Stomach (tissue), 8 donors: ENCODE measurements at regions not wholly inside any gene's neighbourhood (a gene's known extent, or its start where the extent isn't known, plus 50 kb on each side); places are given as distances from the start of the nearest gene placed in this dataset.

Source experiments
- DNase-seq, 2 donors: peaks; one replicate each; pipeline versions ENCODE4 v3.0.0 to v3.0.0-alpha.2; 2013 to 2019
- H3K27ac ChIP-seq, 5 donors: fragments of 200-600 bp in 4 of 5; sonication (generic) in 4 of 5; one replicate each; pipeline ENCODE4 v1.5.1; 2013 to 2019; ENCODE audit warnings: mild to moderate bottlenecking in 1 of 5, moderate library complexity in 1 of 5
- H3K27me3 ChIP-seq, 3 donors: fragments of 200-600 bp; sonication (generic); one replicate each; pipeline ENCODE4 v1.5.1; 2017 to 2019; ENCODE audit warnings: mixed run types in 1 of 3
- H3K36me3 ChIP-seq, 4 donors: fragments of 200-600 bp; sonication (generic); 1 replicate in 3 of 4; 2 replicates in 1 of 4; pipeline ENCODE4 v1.5.1; 2016 to 2019
- H3K4me1 ChIP-seq, 4 donors: fragments of 200-600 bp; sonication (generic); one replicate each; pipeline ENCODE4 v1.5.1; 2016 to 2019
- H3K4me3 ChIP-seq, 4 donors: fragments of 200-600 bp; sonication (generic) in 3 of 4; one replicate each; pipeline ENCODE4 v1.5.1; 2016 to 2019; ENCODE audit warnings: mild to moderate bottlenecking in 1 of 4
- H3K9me3 ChIP-seq, 4 donors: fragments of 200-600 bp; sonication (generic); one replicate each; pipeline ENCODE4 v1.5.1; 2016 to 2019
- CTCF ChIP-seq, 7 experiments: fragments of 450-650 bp in 4 of 7; fragments of 200-600 bp in 3 of 7; sonication (generic) in 3 of 7; IDR thresholded peaks; one replicate each; pipeline ENCODE4 v1.5.1; 2016 to 2019; ENCODE audit warnings: antibody characterized with exemption in 7 of 7, control low read depth in 2 of 7, mild to moderate bottlenecking in 1 of 7
- EP300 ChIP-seq: sonication (generic); formaldehyde crosslinking; IDR thresholded peaks from one replicate; pipeline ENCODE4 v1.6.1; 2017; ENCODE audit warnings: antibody characterized with exemption
- POLR2A ChIP-seq, 4 donors: fragments of 450-650 bp; IDR thresholded peaks; one replicate each; pipeline ENCODE4 v1.6.1; 2016; ENCODE audit warnings: antibody characterized with exemption in 4 of 4, control low read depth in 2 of 4, mild to moderate bottlenecking in 1 of 4, moderate library complexity in 1 of 4
- POLR2AphosphoS5 ChIP-seq, 3 donors: sonication (generic); formaldehyde crosslinking; IDR thresholded peaks; one replicate each; pipeline ENCODE4 v1.6.1; 2016; ENCODE audit warnings: antibody characterized with exemption in 3 of 3
- WGBS, 5 donors: extraction: QIAGEN DNeasy Blood & Tissue Kit in 3 of 5; methylation state at CpG; one replicate each; pipeline versions ENCODE4 v1.1.5 to v1.1.7; 2013 to 2018; 5-methylcytosine and 5-hydroxymethylcytosine counted together
- intact Hi-C: fragments of 100-400 bp; cut with DNase I; formaldehyde crosslinking; loops from one replicate; pipeline ENCODE4 v1.15.1; 2023; ENCODE audit warnings: low total_unique reads
- donor health status: healthy with polysubstance abuse.
- donor health status: Bipolar disorder and iron deficiency.
- donor health status: healthy.

- TF ChIP-seq CTCF (IDR thresholded peaks at IDR 0.05) (no peak), POLR2A (IDR thresholded peaks at IDR 0.05) (no peak), POLR2AphosphoS5 (IDR thresholded peaks at IDR 0.05) (no peak), EP300 (no peak)
- WGBS, 5 donors: 77 to 90% (median 86%) methylated on average over 7 of the region's 7 CpGs
- intact Hi-C loops: no loop called here
- DNase-seq: no peak
- Histone ChIP-seq H3K4me1 (no peaks in the 10 kb centered on the region), H3K9me3 (no peaks in the 10 kb centered on the region), H3K36me3 (no peaks in the 10 kb centered on the region), H3K27me3 (no peaks in the 10 kb centered on the region), H3K4me3 (no peak overlapping the region), H3K27ac (no peak overlapping the region)
Observed at GRCh38 chr2:2906091-2906490, 471.5 kb downstream of the EIPR1 start.

- no peak overlapping the region for H3K27ac ChIP-seq
- DNase-seq: no peak
- no peaks in the 10 kb centered on the region for H3K27me3 ChIP-seq
- WGBS, 5 donors: 79 to 85% (median 81%) methylated on average over 14 to 15 of the region's 16 CpGs
- intact Hi-C loops: no loop called here
- no peaks in the 10 kb centered on the region for H3K36me3 ChIP-seq
- H3K4me3 ChIP-seq: no peak overlapping the region
- TF ChIP-seq POLR2AphosphoS5 (IDR thresholded peaks at IDR 0.05) (no peak), CTCF (IDR thresholded peaks at IDR 0.05) (no peak), EP300 (no peak), POLR2A (IDR thresholded peaks at IDR 0.05) (no peak)
- no peaks in the 10 kb centered on the region for H3K4me1 ChIP-seq
- H3K9me3 ChIP-seq: no peaks in the 10 kb centered on the region
Observed at GRCh38 chr2:2904721-2905350, 472.8 kb downstream of the EIPR1 start.

- Histone ChIP-seq H3K4me3 (no peak overlapping the region), H3K36me3 (no peaks in the 10 kb centered on the region), H3K27ac (no peak overlapping the region), H3K9me3 (no peaks in the 10 kb centered on the region), H3K4me1 (no peaks in the 10 kb centered on the region), H3K27me3 (no peaks in the 10 kb centered on the region)
- no peak for DNase-seq
- intact Hi-C loops: no loop called here
- TF ChIP-seq CTCF (IDR thresholded peaks at IDR 0.05) (no peak), EP300 (no peak), POLR2A (IDR thresholded peaks at IDR 0.05) (no peak), POLR2AphosphoS5 (IDR thresholded peaks at IDR 0.05) (no peak)
- 63 to 85% (median 82%) methylated on average over 8 of the region's 8 CpGs for WGBS, 5 donors
Observed at GRCh38 chr2:2902547-2903281, 474.9 kb downstream of the EIPR1 start.

GRCh38 chr2:2901384-2902345 lies 476.0 kb downstream of the EIPR1 start:
- Histone ChIP-seq H3K9me3 (no peaks in the 10 kb centered on the region), H3K36me3 (no peaks in the 10 kb centered on the region), H3K27me3 (no peaks in the 10 kb centered on the region), H3K4me1 (no peaks in the 10 kb centered on the region), H3K4me3 (no peak overlapping the region), H3K27ac (no peak overlapping the region)
- intact Hi-C loops: no loop called here
- 31 to 50% (median 34%) methylated on average over 13 of the region's 13 CpGs for WGBS, 5 donors
- TF ChIP-seq POLR2A (IDR thresholded peaks at IDR 0.05) (no peak), CTCF (IDR thresholded peaks at IDR 0.05) (no peak), EP300 (no peak), POLR2AphosphoS5 (IDR thresholded peaks at IDR 0.05) (no peak)
- DNase-seq: no peak
